OCI-LY1 (cell line): ENCODE measurements at regions not wholly inside any gene's neighbourhood (a gene's known extent, or its start where the extent isn't known, plus 50 kb on each side); places are given as distances from the start of the nearest gene placed in this dataset.

Source experiments
- CTCF ChIP-seq: fragments of 200-600 bp; sonication (generic), shearing (Covaris generic); IDR thresholded peaks from 2 replicates; pipeline ENCODE4 v1.5.1; 2017; ENCODE audit warnings: mild to moderate bottlenecking, antibody characterized with exemption, low read length, moderate library complexity, mixed read lengths
- EZH2 ChIP-seq: fragments of 200-600 bp; sonication (generic), shearing (Covaris generic); IDR thresholded peaks from 2 replicates; pipeline ENCODE4 v1.8.0; 2017; ENCODE audit warnings: borderline replicate concordance, mixed run types, mild to moderate bottlenecking, antibody characterized with exemption, low read length, moderate library complexity, mixed read lengths

- no peak for TF ChIP-seq EZH2
- no peak for TF ChIP-seq CTCF
Observed at GRCh38 chr4:160141206-160141605, 1038.3 kb downstream of the RAPGEF2 start.
